ENCODE measurements at regions not wholly inside any gene's neighbourhood (a gene's known extent, or its start where the extent isn't known, plus 50 kb on each side); places are given as distances from the start of the nearest gene placed in this dataset.

DNA sequence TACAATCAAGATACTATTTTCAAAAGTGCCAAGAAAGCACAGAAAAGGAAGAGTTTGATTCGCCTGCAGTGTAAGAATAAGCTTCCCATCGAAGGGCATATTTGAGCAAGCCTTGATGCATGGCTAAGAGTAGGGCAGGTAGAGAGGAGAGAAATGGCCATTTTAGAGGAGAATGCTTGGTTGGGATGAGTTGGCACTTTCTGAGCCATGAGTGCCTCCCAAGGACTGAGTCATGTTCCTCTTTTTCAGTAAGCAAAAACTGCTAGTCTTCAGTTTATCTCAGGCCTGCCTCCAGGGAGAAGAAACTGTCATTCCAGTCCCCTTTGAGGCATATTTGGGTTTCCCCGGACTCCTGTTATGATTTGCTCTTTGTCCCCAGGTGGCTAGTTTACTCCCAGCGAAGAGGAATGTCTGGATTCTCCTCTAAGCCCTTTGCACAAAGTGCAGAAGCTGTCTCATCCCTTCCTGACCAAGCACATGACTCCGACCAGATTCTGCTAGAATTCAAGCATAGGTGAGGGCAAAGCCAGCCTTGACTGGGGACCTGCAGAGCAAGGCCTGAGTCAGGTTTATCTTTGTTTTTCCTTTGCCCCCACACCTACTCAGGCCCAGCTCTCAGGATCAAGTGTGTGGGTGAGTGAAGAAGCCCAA is 115.2 kb downstream of the TTC32 start:
- intact Hi-C loops (cut with DNase I): no loop called here
- Histone ChIP-seq H3K36me3 (no peaks in the 10 kb centered on the region), H3K9me3 (no peaks in the 10 kb centered on the region), H3K27ac (peak overlapping the region in 2 of 12 donors; percentile 30 to 61), H3K4me1 (peaks cover 0 to 16% (median 2%) of the 10 kb centered on the region in 12 donors), H3K4me3 (no peak overlapping the region), H3K27me3 (no peaks in the 10 kb centered on the region)
- ATAC-seq: no peak
- DNase-seq: no peak
- TF ChIP-seq POLR2A (IDR thresholded peaks at IDR 0.05): no peak
- TF ChIP-seq, protein P1, sequence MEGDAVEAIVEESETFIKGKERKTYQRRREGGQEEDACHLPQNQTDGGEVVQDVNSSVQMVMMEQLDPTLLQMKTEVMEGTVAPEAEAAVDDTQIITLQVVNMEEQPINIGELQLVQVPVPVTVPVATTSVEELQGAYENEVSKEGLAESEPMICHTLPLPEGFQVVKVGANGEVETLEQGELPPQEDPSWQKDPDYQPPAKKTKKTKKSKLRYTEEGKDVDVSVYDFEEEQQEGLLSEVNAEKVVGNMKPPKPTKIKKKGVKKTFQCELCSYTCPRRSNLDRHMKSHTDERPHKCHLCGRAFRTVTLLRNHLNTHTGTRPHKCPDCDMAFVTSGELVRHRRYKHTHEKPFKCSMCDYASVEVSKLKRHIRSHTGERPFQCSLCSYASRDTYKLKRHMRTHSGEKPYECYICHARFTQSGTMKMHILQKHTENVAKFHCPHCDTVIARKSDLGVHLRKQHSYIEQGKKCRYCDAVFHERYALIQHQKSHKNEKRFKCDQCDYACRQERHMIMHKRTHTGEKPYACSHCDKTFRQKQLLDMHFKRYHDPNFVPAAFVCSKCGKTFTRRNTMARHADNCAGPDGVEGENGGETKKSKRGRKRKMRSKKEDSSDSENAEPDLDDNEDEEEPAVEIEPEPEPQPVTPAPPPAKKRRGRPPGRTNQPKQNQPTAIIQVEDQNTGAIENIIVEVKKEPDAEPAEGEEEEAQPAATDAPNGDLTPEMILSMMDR (IDR thresholded peaks at IDR 0.05): no peak
- 87 to 90% (median 88%) methylated on average over 5 of the region's 5 CpGs for WGBS, 4 donors

DNA sequence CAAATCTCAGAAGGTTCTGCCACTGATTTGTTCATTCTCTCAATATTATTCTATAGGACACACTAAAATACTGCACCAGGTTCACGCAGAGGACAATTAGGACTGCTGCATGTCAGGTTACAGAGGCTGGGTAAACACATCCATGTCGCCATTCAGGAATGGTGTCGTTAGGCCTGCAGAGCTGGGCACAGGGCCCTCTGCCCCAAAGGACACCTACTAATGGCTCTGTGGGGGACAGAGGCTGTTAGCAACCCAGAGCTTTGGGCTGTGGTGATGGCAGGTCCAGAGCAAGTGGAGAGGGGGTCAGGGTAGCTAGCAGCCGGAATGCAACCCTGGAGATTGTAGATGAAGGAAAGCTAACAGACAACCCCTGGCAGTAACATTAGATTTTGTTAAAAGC is 115.9 kb downstream of the TTC32 start:
- intact Hi-C loops (cut with DNase I): loop anchor here in 1 of 10 donors (2.0 kb wide), 1 partner anchor 15 kb away; no protein-coding TSS in a partner anchor
- no peaks in the 10 kb centered on the region for H3K36me3 ChIP-seq
- no peak for DNase-seq
- no peaks in the 10 kb centered on the region for H3K9me3 ChIP-seq
- TF ChIP-seq, protein P1 (IDR thresholded peaks at IDR 0.05): no peak
- no peak for TF ChIP-seq POLR2A (IDR thresholded peaks at IDR 0.05)
- H3K4me1 ChIP-seq: peaks cover 0 to 16% (median 2%) of the 10 kb centered on the region in 12 donors
- H3K27ac ChIP-seq: peak overlapping the region in 4 of 12 donors; percentile 3 to 61 (median 13)
- H3K4me3 ChIP-seq: no peak overlapping the region
- no peaks in the 10 kb centered on the region for H3K27me3 ChIP-seq
- 84 to 92% (median 90%) methylated on average over 4 of the region's 4 CpGs for WGBS, 4 donors
- peak in 1 of 4 donors; percentile 25 for ATAC-seq

DNA sequence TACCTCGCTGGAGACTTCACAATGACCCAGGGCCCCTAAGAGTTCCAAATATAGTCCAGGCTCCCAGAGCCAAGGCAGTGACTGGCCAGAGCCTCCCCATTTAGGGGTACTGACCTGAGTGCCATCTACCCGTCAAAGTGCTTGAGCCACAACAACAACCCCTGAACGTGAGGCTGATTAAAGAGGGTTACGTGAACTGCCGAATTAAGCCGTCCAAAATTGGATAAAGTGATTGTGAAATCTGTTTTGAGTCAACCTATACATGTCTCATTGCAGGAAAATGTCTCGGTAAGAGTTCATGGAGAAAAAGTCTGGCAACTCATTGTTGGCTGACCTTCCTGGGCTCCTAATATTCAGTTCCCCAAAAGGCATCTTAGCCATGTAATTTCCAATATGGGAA is 116.3 kb downstream of the TTC32 start:
- Histone ChIP-seq H3K27ac (peak overlapping the region in 4 of 12 donors; percentile 3 to 61 (median 13)), H3K36me3 (no peaks in the 10 kb centered on the region), H3K9me3 (no peaks in the 10 kb centered on the region), H3K4me1 (peaks cover 0 to 16% (median 2%) of the 10 kb centered on the region in 12 donors), H3K27me3 (no peaks in the 10 kb centered on the region), H3K4me3 (peak overlapping the region in 1 of 12 donors; percentile 37)
- ATAC-seq (peak; percentile 80 to 93 (median 88)), DNase-seq (peak in 2 of 5 donors; percentile 43 to 61)
- whole genome bisulfite sequencing, 4 donors: 47 to 65% (median 56%) methylated on average over 7 of the region's 7 CpGs
- intact Hi-C loops (cut with DNase I): loop anchor here in 1 of 10 donors (2.0 kb wide), 1 partner anchor 15 kb away; no protein-coding TSS in a partner anchor
- no peak for TF ChIP-seq POLR2A (IDR thresholded peaks at IDR 0.05)
- TF ChIP-seq, protein P1 (IDR thresholded peaks at IDR 0.05): no peak

DNA sequence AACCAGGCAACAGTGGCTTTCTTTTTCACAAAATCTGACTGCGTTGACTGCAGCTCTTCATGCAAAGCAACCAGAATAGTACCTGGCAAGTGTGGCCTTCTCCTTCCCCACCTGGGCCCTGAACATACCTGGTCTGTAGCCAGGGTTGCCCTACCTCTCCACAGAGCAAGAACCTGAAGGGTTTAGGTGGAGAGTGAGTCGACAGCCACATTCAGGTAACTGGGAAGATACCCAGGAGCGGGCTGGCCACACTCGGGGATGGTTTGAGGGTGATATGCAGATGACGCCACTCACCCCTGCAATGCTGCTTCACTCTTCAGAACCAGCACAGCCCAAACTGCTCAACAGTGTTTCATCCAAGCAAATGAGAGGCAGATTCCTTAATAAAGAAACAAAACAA is 117.3 kb downstream of the TTC32 start:
- H3K4me3 ChIP-seq: peak overlapping the region in 1 of 12 donors; percentile 37
- H3K27ac ChIP-seq: peak overlapping the region in 1 of 12 donors; percentile 47
- no peaks in the 10 kb centered on the region for H3K36me3 ChIP-seq
- no peaks in the 10 kb centered on the region for H3K9me3 ChIP-seq
- no peaks in the 10 kb centered on the region for H3K27me3 ChIP-seq
- no peak for DNase-seq
- ATAC-seq: no peak
- TF ChIP-seq, protein P1 (IDR thresholded peaks at IDR 0.05): no peak
- TF ChIP-seq POLR2A (IDR thresholded peaks at IDR 0.05): no peak
- intact Hi-C loops (cut with DNase I): loop anchor here in 1 of 10 donors (2.0 kb wide), 1 partner anchor 16 kb away; no protein-coding TSS in a partner anchor
- 96 to 100% (median 98%) methylated on average over 3 to 5 of the region's 5 CpGs for WGBS, 4 donors
- H3K4me1 ChIP-seq: peaks cover 0 to 16% (median 2%) of the 10 kb centered on the region in 12 donors
